ENCODE measurements at regions not wholly inside any gene's neighbourhood (a gene's known extent, or its start where the extent isn't known, plus 50 kb on each side); places are given as distances from the start of the nearest gene placed in this dataset.

GRCh38 chr4:116603096-116603495 lies 482.3 kb downstream of the TRAM1L1 start:
- Histone ChIP-seq H3K27me3 (ENCODE audit: control insufficient read depth, insufficient read depth, low read length, poor library complexity, severe bottlenecking) (no peaks in the 10 kb centered on the region), H3K36me3 (ENCODE audit: control insufficient read depth, insufficient read depth, low read length) (no peaks in the 10 kb centered on the region), H3K4me1 (ENCODE audit: control insufficient read depth, insufficient read depth, low read length) (no peaks in the 10 kb centered on the region), H3K9me3 (ENCODE audit: control insufficient read depth, low read length) (no peaks in the 10 kb centered on the region), H3K4me3 (ENCODE audit: low read length) (no peak overlapping the region), H3K9ac (ENCODE audit: extremely low read depth, low read length, poor library complexity, severe bottlenecking) (no peak overlapping the region), H3K27ac (ENCODE audit: low read depth, low read length) (no peak overlapping the region)
- Mint-ChIP-seq H3K36me3 (ENCODE audit: low read depth) (no peaks in the 10 kb centered on the region), H3K27ac (no peak overlapping the region), H3K4me1 (no peaks in the 10 kb centered on the region), H3K27me3 (ENCODE audit: insufficient read depth) (no peaks in the 10 kb centered on the region), H3K4me3 (no peak overlapping the region), H3K9me3 (peaks cover 5% of the 10 kb centered on the region)
- no peak for DNase-seq
- TF ChIP-seq CTCF (conservative IDR thresholded peaks at IDR 0.05): no peak
- WGBS, 2 experiments (ENCODE audit: insufficient coverage in 1 of 2, insufficient read length in 1 of 2): 44 to 50% methylated on average over 2 of the region's 2 CpGs

- TF ChIP-seq CTCF (conservative IDR thresholded peaks at IDR 0.05): peak; percentile 78
- H3K27me3 Mint-ChIP-seq (ENCODE audit: insufficient read depth): no peaks in the 10 kb centered on the region
- no peaks in the 10 kb centered on the region for H3K4me1 Mint-ChIP-seq
- H3K36me3 ChIP-seq (ENCODE audit: control insufficient read depth, insufficient read depth, low read length): no peaks in the 10 kb centered on the region
- H3K4me1 ChIP-seq (ENCODE audit: control insufficient read depth, insufficient read depth, low read length): no peaks in the 10 kb centered on the region
- H3K27me3 ChIP-seq (ENCODE audit: control insufficient read depth, insufficient read depth, low read length, poor library complexity, severe bottlenecking): no peaks in the 10 kb centered on the region
- no peak overlapping the region for H3K4me3 Mint-ChIP-seq
- no peak overlapping the region for H3K4me3 ChIP-seq (ENCODE audit: low read length)
- DNase-seq: peak; percentile 85
- no peaks in the 10 kb centered on the region for H3K9me3 ChIP-seq (ENCODE audit: control insufficient read depth, low read length)
- no peak overlapping the region for H3K27ac Mint-ChIP-seq
- H3K36me3 Mint-ChIP-seq (ENCODE audit: low read depth): no peaks in the 10 kb centered on the region
- H3K9me3 Mint-ChIP-seq: peaks cover 5% of the 10 kb centered on the region
- H3K9ac ChIP-seq (ENCODE audit: extremely low read depth, low read length, poor library complexity, severe bottlenecking): no peak overlapping the region
- no peak overlapping the region for H3K27ac ChIP-seq (ENCODE audit: low read depth, low read length)
- WGBS, 2 experiments (ENCODE audit: insufficient coverage in 1 of 2, insufficient read length in 1 of 2): 81 to 90% methylated on average over 3 to 11 of the region's 11 CpGs
Measured at GRCh38 chr4:116599859-116600258, 485.5 kb downstream of the TRAM1L1 start.

- H3K4me1 ChIP-seq (ENCODE audit: control insufficient read depth, insufficient read depth, low read length): no peaks in the 10 kb centered on the region
- H3K9me3 ChIP-seq (ENCODE audit: control insufficient read depth, low read length): no peaks in the 10 kb centered on the region
- H3K4me3 Mint-ChIP-seq: no peak overlapping the region
- H3K36me3 Mint-ChIP-seq (ENCODE audit: low read depth): no peaks in the 10 kb centered on the region
- no peak overlapping the region for H3K27ac Mint-ChIP-seq
- H3K27ac ChIP-seq (ENCODE audit: low read depth, low read length): no peak overlapping the region
- no peak for TF ChIP-seq CTCF (conservative IDR thresholded peaks at IDR 0.05)
- peaks cover 5% of the 10 kb centered on the region for H3K9me3 Mint-ChIP-seq
- no peaks in the 10 kb centered on the region for H3K36me3 ChIP-seq (ENCODE audit: control insufficient read depth, insufficient read depth, low read length)
- H3K27me3 ChIP-seq (ENCODE audit: control insufficient read depth, insufficient read depth, low read length, poor library complexity, severe bottlenecking): no peaks in the 10 kb centered on the region
- H3K4me3 ChIP-seq (ENCODE audit: low read length): no peak overlapping the region
- WGBS, 2 experiments (ENCODE audit: insufficient coverage in 1 of 2, insufficient read length in 1 of 2): 97 to 99% methylated on average over 26 to 37 of the region's 37 CpGs
- H3K4me1 Mint-ChIP-seq: no peaks in the 10 kb centered on the region
- H3K27me3 Mint-ChIP-seq (ENCODE audit: insufficient read depth): no peaks in the 10 kb centered on the region
- no peak for DNase-seq
- H3K9ac ChIP-seq (ENCODE audit: extremely low read depth, low read length, poor library complexity, severe bottlenecking): no peak overlapping the region
Measured at GRCh38 chr4:116598980-116599789, 486.2 kb downstream of the TRAM1L1 start.

All from endodermal cell (in vitro differentiated cells).